Esophagus (tissue), 2 donors: ENCODE measurements at regions not wholly inside any gene's neighbourhood (a gene's known extent, or its start where the extent isn't known, plus 50 kb on each side); places are given as distances from the start of the nearest gene placed in this dataset.

Source experiments
- H3K27ac ChIP-seq, 2 donors: one replicate each; pipeline ENCODE4 v1.5.1; 2013; ENCODE audit warnings: low read depth in 2 of 2, mild to moderate bottlenecking in 2 of 2, inconsistent platforms in 1 of 2, low read length in 1 of 2, moderate library complexity in 1 of 2
- H3K27me3 ChIP-seq, 2 donors: one replicate each; pipeline ENCODE4 v1.6.1; 2013; ENCODE audit warnings: low read length in 2 of 2, control low read depth in 1 of 2, mild to moderate bottlenecking in 1 of 2; ENCODE audit not compliant: insufficient read depth in 2 of 2, control insufficient read depth in 1 of 2
- H3K36me3 ChIP-seq, 2 donors: one replicate each; pipeline ENCODE4 v1.6.1; 2013; ENCODE audit warnings: low read length in 1 of 2; ENCODE audit not compliant: control insufficient read depth in 2 of 2, insufficient read depth in 2 of 2
- H3K4me1 ChIP-seq, 2 donors: one replicate each; pipeline ENCODE4 v1.6.1; 2013; ENCODE audit warnings: low read length in 1 of 2; ENCODE audit not compliant: control insufficient read depth in 2 of 2, insufficient read depth in 2 of 2
- H3K4me3 ChIP-seq, 2 donors: one replicate each; pipeline ENCODE4 v1.5.1; 2013; ENCODE audit warnings: low read length in 2 of 2, mild to moderate bottlenecking in 2 of 2, low read depth in 1 of 2, moderate library complexity in 1 of 2
- H3K9me3 ChIP-seq, 2 donors: one replicate each; pipeline ENCODE4 v1.6.1; 2013; ENCODE audit warnings: mild to moderate bottlenecking in 2 of 2, low read depth in 1 of 2, low read length in 1 of 2, moderate library complexity in 1 of 2; ENCODE audit not compliant: control insufficient read depth in 2 of 2, insufficient read depth in 1 of 2
- WGBS, 2 donors: extraction: QIAGEN DNeasy Blood & Tissue Kit; methylation state at CpG; one replicate each; pipeline ENCODE4 v1.1.7; 2013; 5-methylcytosine and 5-hydroxymethylcytosine counted together
- donor health status: healthy with polysubstance abuse.
- donor health status: Bipolar disorder and iron deficiency.

GRCh38 chrX:115939636-115940160, 230.8 kb upstream of the AGTR2 start:
- Histone ChIP-seq H3K4me3 (no peak overlapping the region), H3K9me3 (peaks cover 0 to 5% of the 10 kb centered on the region in 2 donors), H3K4me1 (no peaks in the 10 kb centered on the region), H3K36me3 (no peaks in the 10 kb centered on the region), H3K27ac (no peak overlapping the region), H3K27me3 (peaks cover 0 to 4% of the 10 kb centered on the region in 2 donors)
- WGBS, 2 donors, result 78 to 89% methylated on average over 2 of the region's 2 CpGs

DNA sequence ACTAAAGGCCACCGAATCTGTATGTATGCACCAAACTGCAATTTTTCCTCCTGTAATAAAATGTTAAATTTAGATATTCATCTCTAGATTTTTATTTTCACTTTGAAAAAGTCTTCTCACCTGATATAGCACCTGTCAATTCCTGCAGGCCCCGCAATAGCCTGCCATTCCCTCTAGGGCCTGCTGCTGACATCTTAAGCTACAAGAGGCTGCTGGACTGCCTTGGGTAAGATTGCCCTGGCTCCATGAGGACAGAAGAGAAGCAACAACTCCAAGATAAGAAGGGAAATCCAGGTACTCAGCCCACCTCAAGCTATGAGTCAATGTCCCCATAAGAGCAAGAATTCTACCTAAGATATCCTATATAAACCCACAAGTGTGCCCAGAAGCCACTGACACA, 230.2 kb upstream of the AGTR2 start:
- Histone ChIP-seq H3K4me3 (no peak overlapping the region), H3K27me3 (no peaks in the 10 kb centered on the region), H3K36me3 (no peaks in the 10 kb centered on the region), H3K4me1 (no peaks in the 10 kb centered on the region), H3K27ac (no peak overlapping the region), H3K9me3 (peaks cover 0 to 5% of the 10 kb centered on the region in 2 donors)
- WGBS, 2 donors, result 87% methylated on average over 2 of the region's 2 CpGs

GRCh38 chrX:115940888-115941332, 229.6 kb upstream of the AGTR2 start:
- Histone ChIP-seq H3K9me3 (peaks cover 0 to 2% of the 10 kb centered on the region in 2 donors), H3K27ac (no peak overlapping the region), H3K27me3 (no peaks in the 10 kb centered on the region), H3K4me3 (no peak overlapping the region), H3K4me1 (no peaks in the 10 kb centered on the region), H3K36me3 (no peaks in the 10 kb centered on the region)
- WGBS, 2 donors, result 63 to 86% methylated on average over 7 of the region's 7 CpGs

GRCh38 chrX:115941388-115941787, 229.2 kb upstream of the AGTR2 start:
- peaks cover 0 to 3% of the 10 kb centered on the region in 2 donors for H3K9me3 ChIP-seq
- no peak overlapping the region for H3K4me3 ChIP-seq
- H3K27me3 ChIP-seq, result no peaks in the 10 kb centered on the region
- no peaks in the 10 kb centered on the region for H3K36me3 ChIP-seq
- H3K27ac ChIP-seq, result no peak overlapping the region
- H3K4me1 ChIP-seq, result no peaks in the 10 kb centered on the region
- WGBS, 2 donors, result 73 to 89% methylated on average over 3 of the region's 3 CpGs

- no peak overlapping the region for H3K27ac ChIP-seq
- WGBS, 2 donors, result 90 to 91% methylated on average over 16 of the region's 16 CpGs
These were observed 224.5 kb upstream of the AGTR2 start for GRCh38 chrX:115946059-115946458.

GRCh38 chrX:115948018-115948923, 222.3 kb upstream of the AGTR2 start:
- Histone ChIP-seq H3K27ac (no peak overlapping the region), H3K9me3 (peaks cover 3 to 4% of the 10 kb centered on the region in 2 donors), H3K27me3 (peaks cover 0 to 2% of the 10 kb centered on the region in 2 donors), H3K4me1 (no peaks in the 10 kb centered on the region), H3K4me3 (no peak overlapping the region), H3K36me3 (no peaks in the 10 kb centered on the region)
- 74 to 93% methylated on average over 4 of the region's 4 CpGs for WGBS, 2 donors

More at GRCh38 chrX:115946059-115946458, 224.5 kb upstream of the AGTR2 start:
- no peaks in the 10 kb centered on the region for H3K4me1 ChIP-seq
- no peaks in the 10 kb centered on the region for H3K36me3 ChIP-seq
- no peak overlapping the region for H3K4me3 ChIP-seq
- no peaks in the 10 kb centered on the region for H3K27me3 ChIP-seq
- peaks cover 0 to 3% of the 10 kb centered on the region in 2 donors for H3K9me3 ChIP-seq

DNA sequence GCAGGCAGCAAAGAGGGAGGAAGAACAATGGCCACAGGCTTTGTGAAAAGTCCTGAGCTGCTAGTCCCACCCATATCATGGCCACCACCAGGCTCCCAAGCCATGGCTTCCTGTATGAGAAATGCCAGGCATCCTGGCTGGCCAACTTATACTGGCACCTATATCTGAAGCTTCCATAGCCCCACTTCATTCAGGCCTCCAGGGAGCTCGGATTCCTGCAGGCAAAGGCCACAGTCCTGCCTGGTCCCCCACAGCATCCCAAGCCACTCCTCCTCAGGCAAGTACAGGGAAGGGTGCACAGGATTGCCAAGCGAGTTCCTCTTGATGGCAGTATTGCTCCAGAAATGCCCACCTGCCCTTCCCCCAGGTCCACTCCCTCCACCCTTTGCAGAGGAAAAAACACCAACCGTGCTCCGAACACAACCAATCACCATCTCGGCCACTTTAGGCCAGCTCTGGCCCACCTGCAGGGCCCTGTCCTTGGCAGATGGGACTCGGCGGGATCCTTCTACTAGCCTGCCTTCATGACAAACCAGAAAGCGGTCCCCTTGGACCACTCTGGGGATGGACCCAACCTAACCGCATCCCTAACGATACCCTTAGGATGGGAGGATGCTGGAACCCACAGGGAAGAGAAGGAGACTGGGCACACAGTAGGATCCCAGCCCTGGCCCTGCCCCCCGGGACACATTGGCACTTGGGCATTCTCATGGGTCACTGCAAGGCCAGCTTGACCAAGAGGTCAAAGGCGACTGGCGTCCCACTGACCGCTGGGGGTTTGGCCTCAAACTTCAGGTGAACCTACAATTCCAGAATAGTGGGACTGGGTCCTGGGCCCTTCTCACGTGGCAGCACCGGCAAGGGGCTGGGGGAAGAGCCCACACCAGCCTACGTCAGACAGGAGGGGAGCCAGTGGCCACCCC, 220.4 kb upstream of the AGTR2 start:
- Histone ChIP-seq H3K9me3 (peaks cover 3 to 4% of the 10 kb centered on the region in 2 donors), H3K4me1 (no peaks in the 10 kb centered on the region), H3K27ac (no peak overlapping the region), H3K27me3 (peaks cover 0 to 5% of the 10 kb centered on the region in 2 donors), H3K4me3 (no peak overlapping the region), H3K36me3 (no peaks in the 10 kb centered on the region)
- WGBS, 2 donors, result 65 to 84% methylated on average over 17 of the region's 17 CpGs

DNA sequence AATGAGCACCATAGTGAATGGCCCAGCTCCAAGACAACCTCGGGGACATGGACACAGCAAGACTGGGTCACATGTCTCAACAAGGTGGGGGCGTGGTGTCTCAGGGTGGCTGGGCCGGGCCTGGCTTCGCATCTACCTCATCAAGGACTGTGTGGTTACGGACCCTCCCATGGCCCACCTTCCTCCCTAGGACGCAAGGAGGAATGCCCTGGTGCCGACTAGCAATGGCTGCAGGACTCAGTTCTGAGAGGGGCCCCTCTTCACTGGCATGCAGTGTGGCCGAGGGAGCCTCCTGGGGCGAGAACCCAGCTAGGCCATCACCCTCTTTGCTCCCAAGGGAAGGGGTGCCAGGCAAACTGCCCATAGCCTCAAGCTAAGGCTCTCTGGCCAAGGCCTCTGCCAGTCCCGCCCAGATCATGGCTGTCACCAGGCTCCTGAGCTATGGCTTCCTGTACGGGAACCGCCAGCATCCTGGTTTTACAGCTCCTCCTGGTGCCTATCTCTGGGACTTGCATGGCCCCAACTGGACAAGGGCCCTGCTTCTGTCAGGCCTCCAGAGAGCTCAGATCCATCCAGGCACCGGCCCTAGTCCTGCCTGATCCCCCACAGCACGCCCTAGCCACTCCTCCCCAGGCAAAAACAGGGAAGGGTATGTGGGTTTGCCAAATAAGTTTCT, 218.0 kb upstream of the AGTR2 start:
- Histone ChIP-seq H3K36me3 (no peaks in the 10 kb centered on the region), H3K4me1 (no peaks in the 10 kb centered on the region), H3K27me3 (peaks cover 0 to 5% of the 10 kb centered on the region in 2 donors), H3K27ac (no peak overlapping the region), H3K4me3 (no peak overlapping the region), H3K9me3 (peaks cover 0 to 4% of the 10 kb centered on the region in 2 donors)
- WGBS, 2 donors, result 78 to 88% methylated on average over 14 of the region's 14 CpGs
